ENCODE measurements at regions not wholly inside any gene's neighbourhood (a gene's known extent, or its start where the extent isn't known, plus 50 kb on each side); places are given as distances from the start of the nearest gene placed in this dataset.

DNA sequence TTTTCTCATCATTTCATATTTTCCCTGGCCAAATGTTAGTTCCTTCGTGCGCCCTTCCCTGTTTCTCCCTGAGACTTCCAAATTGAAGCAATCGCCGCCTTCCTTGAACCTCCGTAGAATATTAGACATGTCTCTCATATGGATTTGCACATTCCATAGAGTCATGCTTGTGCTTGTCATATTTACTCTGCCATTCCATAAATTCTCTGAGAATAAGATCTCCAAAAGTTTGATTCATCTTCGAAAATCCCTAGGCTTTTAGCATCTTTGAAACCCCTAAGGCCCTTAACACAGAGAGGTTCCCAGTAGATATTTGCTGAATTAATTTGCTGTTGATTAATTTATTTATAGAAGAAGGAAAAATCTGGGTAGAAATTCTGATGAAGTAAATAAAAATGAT, 202.2 kb upstream of the PIK3C3 start:
- no peak for DNase-seq

GRCh38 chr18:41751652-41752051, 203.4 kb upstream of the PIK3C3 start:
- DNase-seq, result no peak

DNA sequence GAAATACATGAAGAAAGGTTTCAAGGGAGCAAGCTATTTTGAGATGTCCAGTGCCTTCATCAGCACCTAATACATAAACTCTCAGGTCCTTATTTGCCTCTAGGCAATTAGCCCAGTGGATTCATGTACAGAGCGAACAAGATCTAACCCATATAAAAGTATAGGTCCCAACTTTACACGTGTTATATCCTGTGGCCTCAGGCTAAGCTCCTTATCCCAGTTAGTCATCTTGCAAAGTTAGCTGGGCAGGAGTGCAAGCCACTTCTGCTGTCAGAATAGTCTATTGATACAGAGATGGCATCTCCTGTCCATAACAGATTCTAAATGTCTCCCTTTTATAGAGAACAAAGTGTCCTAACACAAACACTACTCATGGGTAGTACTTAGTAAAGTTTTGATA, 203.9 kb upstream of the PIK3C3 start:
- no peak for DNase-seq

DNA sequence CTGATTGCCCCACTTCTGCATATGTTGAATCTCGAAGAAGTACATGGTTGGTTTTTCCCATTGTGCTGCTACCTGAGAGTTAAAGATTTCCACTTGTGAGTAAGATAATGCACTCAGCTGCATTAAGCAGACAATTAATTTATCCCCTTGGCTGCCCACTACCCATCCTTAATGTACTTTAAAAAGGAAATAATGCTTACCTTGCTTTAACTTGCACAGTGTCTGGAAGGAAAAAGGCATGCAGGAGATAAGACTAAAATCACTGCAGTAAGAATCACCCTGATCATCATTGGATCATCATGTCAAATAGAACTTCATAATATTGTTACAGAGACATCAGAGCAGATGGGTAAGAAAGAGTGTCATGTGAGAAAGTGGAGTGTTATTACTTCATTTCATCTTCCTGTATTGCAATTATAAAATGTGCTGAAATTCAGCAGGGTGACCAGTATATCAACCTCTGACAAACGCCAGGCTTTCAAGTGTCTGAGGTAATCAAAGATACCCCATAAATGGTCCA, 207.3 kb upstream of the PIK3C3 start:
- DNase-seq, result no peak

DNA sequence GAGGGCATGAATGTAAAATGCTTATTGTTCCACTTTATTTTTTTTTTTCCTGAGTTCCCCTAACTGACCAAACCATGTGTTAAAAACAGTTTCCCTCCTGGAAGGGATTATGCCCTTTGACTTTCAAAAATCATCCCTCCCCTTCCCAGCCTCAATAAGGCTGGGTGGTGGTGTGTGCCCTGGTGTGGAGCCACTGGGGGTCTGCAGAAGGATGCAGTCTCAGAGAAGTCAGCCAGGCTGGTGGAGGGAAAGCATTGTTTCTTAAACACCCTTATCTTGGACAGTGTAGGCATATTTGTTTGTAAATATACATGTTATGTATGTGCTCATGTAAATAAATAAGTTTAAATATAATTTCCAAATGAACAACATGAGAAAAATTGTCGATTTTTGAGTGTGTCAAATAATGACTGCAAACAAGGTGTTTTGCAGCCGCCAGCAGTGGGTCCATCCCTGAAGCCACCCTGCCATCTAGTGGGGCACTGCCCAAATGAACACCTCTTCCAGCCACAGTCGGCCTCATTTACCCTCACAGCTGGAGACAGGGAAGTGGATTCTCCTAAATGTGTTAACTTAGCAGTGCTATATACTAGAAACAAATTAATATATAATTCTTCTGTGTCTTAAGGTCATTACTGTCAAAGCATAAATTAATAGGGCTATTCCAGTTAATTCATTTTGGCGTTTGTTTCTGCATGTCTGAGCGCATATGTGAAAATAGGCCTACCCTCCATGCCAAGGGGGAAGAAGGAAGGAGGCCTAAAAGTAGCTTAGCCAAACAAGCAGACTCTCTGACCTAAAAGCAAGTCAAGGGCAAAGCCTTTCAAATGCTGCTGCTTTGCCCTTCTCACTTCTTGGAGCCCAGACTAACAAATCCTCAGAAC, 209.6 kb upstream of the PIK3C3 start:
- peak; percentile 12 for DNase-seq

DNA sequence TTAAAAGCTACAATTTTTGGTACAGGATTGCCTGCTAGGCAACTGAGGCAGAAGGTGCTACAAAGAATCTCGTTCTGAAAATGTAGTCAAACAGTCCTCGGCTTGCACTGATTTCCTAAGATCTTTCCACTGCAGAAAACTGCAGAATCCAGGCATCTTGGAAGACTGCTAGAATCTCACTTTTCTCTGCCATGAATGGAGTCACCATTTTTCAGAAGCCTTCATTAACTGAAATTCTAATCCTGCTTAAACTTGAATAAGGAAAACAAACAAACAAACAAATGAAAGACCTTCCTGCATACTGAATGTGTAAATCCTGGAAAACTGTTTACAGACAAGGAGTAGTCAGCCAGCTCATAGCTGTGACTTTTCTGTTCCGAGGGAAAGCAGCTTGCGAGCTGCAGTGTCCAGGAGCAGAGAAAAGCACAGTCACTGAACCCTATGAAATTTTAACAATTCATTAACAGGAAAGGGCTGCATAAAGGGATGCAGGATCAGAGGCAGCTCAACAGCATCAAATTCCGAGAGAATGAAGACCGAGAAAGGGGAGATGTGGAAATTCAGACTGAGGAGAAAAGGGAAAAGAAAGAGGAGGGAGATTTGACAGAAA, 210.5 kb upstream of the PIK3C3 start:
- no peak for DNase-seq

DNA sequence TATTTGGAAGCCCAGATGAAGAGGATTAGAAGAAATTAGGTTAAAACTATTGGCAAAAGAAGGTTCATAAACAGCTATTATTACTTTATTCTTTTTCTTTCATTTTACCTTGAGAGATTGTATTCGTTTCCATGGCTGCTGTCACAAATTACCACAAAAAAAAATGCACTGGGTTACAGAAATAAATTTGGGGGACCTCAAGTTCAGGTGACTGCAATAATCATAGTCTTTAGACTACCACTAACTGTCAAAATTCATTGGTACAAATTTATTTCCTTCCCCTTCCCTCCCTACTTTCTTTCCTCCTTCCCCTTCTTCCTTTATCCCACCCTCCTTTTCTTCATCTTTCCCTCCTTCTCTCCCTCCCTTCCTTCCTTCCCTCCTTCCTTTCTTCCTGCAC, 217.8 kb upstream of the PIK3C3 start:
- DNase-seq, result no peak

DNA sequence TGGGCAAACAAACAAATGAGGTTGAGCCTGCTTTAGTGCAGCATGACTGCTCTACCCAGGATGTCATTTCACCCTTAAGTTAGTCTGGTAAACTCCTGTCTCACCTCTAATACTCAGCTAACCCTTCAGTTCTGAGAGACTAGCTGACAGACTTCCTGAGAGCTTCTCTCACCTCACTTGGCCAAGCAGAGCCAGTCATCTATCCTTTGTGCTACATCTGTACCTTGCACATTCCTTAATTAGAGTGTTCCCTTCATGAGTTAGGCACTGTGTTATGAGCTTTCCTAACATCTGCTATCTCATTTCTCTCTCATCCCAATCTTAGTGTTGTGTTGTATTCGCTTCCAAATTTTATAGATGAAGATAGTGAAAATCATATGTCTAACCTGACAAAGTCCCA, 220.1 kb upstream of the PIK3C3 start:
- no peak for DNase-seq

- DNase-seq, result no peak
Measured at GRCh38 chr18:41732356-41732755, 222.7 kb upstream of the PIK3C3 start.

DNA sequence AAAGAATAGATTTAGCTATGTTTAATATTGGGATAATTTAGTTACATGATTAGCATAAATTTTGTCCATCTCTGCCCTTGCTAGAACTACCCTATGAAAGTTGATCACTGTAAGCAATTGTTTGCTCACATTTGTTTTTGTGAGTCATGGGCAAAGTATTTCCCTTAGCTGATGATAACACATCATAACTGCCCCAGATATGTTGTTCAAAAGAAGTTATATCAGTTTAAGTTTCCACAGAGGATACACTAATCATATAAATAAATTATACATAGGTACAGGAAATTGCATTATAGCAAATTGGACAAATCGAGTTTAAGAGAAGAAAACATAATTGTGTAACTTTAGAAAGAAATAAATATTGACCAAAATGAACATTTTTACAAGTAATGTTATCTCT, 223.2 kb upstream of the PIK3C3 start:
- no peak for DNase-seq

DNA sequence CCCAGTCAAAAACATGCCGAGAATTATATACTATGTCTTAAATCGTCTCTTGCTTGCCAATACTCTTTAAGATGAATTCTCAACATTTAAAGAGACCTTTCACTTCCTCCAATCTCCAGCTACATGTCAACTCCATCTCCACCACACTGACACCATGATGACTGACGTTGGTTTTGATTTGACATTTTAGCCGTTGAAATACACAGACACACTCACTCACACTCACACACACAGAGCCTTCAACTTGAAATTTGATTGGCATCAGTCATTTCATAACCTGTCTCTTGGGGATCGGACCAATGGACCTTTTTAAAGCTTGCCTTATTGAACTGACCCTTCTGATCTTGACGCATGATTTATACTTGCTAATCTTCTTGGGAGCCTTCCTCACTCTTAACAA, 230.8 kb upstream of the PIK3C3 start:
- no peak for DNase-seq

- no peak for DNase-seq
Measured at GRCh38 chr18:41721103-41721790, 233.8 kb upstream of the PIK3C3 start.

DNA sequence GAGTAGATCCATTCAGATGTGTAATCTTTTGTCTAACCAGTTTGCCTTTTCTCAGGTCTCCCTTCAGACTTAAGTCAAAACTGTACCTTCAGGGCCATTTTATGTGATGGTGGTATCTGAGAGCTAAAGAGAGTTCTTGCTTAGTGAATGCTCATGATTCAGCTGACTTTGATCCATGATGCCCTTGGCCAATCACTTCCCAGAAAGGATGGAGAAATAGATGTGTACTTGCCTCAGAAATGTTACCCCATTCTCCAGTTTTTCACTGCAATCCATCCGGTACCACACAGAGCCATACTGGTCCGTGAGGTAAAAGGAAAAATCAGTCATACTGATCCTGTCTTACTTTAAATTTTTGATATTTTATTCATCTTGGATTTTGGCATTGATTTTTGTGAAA, 234.8 kb upstream of the PIK3C3 start:
- no peak for DNase-seq

- DNase-seq, result no peak
Measured at GRCh38 chr18:41719808-41720207, 235.2 kb upstream of the PIK3C3 start.

- DNase-seq, result no peak
Measured at GRCh38 chr18:41714872-41715271, 240.2 kb upstream of the PIK3C3 start.

- DNase-seq, result no peak
Measured at GRCh38 chr18:41713969-41714825, 240.8 kb upstream of the PIK3C3 start.

DNA sequence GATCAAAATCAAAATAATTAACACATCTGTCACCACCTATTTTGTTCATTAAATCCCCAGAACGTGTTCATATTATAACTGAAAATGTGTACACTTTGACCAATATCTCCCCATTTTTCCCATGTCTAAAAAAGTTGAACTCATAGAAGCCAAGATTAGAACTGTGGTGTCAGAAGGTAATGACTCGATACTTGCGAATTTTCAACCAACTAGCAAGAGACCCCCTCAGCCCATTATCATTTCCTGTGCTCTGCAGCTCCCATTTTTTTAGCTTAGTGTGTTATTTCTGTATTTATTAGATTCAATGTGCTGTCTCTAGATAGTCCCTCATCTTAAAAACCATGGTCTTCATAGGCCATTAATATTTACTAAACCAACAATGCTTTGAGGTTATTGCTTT, 248.7 kb upstream of the PIK3C3 start:
- no peak for DNase-seq

- no peak for DNase-seq
Measured at GRCh38 chr18:41703744-41704530, 251.1 kb upstream of the PIK3C3 start.

DNA sequence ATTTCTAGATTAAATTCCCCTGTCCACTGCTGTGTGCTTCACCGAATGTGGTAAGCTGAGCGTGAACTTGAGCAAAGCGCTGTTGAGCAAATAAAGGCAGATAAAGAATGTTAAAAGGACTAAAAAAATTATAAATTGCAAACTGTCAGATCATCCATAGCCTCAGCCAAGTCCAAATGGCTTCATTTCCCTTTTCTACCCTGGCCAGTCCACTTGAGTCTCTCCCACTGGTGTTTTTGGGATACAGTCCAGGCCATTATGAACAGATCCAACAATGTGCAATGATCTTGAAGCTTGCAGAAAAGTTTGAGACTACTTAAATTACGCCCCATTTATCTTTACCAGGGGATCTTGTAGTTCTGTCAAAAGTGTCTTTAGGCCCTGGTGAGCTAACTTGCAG, 254.6 kb upstream of the PIK3C3 start:
- no peak for DNase-seq

DNA sequence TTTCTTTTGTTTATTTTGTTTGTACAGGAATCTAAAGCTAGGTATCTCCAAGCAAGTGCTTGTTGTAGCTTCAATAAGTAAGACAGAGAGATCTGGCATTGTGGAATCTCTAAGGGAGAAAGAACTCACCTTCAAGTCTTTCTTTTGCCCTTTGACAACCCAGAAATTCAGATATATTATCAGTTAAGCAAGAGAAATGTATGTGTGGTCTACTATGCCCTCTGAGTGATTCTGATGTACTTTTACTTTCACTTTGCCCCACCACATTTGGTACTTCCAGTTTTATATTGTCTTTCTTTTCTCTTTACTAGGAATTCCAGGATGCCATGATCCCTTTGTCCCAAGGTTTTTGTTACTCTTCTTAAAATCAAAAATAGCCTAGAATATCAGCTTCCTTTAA, 259.6 kb upstream of the PIK3C3 start:
- no peak for DNase-seq

DNA sequence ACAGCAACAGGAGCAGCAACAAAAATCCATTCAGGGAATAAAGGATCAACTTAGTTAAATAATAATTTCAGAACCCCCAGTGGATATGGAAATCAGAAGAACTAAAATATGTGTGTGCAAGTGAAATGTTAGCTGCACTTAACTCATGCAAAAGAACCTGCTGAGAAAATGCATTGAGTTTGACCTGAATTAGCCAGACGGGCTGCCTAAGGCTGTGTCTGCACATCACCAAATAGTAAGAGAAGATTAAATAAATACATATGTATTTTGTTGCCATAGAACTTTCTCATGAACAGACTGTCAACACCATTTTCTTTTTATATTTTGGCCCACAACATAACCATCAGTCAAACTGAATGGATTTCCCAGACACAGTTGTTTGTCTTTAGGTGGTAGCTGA, 262.0 kb upstream of the PIK3C3 start:
- no peak for DNase-seq
